ENCODE measurements at regions not wholly inside any gene's neighbourhood (a gene's known extent, or its start where the extent isn't known, plus 50 kb on each side); places are given as distances from the start of the nearest gene placed in this dataset.

DNA sequence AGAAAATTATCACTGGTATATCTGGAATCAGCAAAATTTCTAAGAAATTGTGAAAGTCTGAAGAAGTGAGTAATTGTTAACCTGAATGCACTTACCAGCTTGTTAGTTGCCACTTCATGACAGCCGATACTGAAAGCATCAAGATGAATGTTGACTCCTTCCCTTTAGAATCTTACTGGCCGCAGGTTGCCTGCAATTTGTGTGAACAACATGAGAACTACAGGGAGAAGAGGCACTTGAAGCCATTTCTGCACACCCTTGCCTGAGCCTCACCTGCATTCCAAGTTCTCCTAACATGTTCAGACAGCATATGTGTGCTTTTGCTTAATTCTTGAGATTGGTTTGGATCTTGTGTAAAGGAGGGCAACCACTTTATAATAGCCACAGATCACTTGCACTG, 59.2 kb upstream of the SSX2IP start:
- Histone ChIP-seq H3K9me3 (ENCODE audit: insufficient read depth, low read depth, low read length) (no peaks in the 10 kb centered on the region), H3K4me3 (ENCODE audit: insufficient read depth, low read depth, low read length) (no peak overlapping the region), H3K4me1 (ENCODE audit: insufficient read depth, low read length) (peaks cover 4% of the 10 kb centered on the region), H4K20me1 (ENCODE audit: insufficient read depth, low read length) (no peaks in the 10 kb centered on the region), H3K27me3 (ENCODE audit: insufficient read depth, low read length) (peaks cover 2% of the 10 kb centered on the region), H2AFZ (ENCODE audit: low read depth, low read length) (no peak overlapping the region), H3K36me3 (ENCODE audit: insufficient read depth, low read length) (no peaks in the 10 kb centered on the region), H3K4me2 (ENCODE audit: low read length) (no peak overlapping the region), H3K9ac (ENCODE audit: low read length) (no peak overlapping the region), H3K79me2 (ENCODE audit: insufficient read depth, low read length) (no peaks in the 10 kb centered on the region), H3K27ac (ENCODE audit: low read depth, low read length) (no peak overlapping the region)
- no peak for DNase-seq (ENCODE audit: low read depth)
- Mint-ChIP-seq H3K4me1 (ENCODE audit: low read depth, unreplicated experiment) (peaks cover 9% of the 10 kb centered on the region), H3K9me3 (ENCODE audit: unreplicated experiment) (peaks cover 1% of the 10 kb centered on the region), H3K36me3 (ENCODE audit: low read depth, unreplicated experiment) (no peaks in the 10 kb centered on the region), H3K4me3 (ENCODE audit: unreplicated experiment) (no peak overlapping the region), H3K27ac (ENCODE audit: unreplicated experiment) (no peak overlapping the region), H3K27me3 (ENCODE audit: low read depth, unreplicated experiment) (no peaks in the 10 kb centered on the region)
- TF ChIP-seq, protein P1, sequence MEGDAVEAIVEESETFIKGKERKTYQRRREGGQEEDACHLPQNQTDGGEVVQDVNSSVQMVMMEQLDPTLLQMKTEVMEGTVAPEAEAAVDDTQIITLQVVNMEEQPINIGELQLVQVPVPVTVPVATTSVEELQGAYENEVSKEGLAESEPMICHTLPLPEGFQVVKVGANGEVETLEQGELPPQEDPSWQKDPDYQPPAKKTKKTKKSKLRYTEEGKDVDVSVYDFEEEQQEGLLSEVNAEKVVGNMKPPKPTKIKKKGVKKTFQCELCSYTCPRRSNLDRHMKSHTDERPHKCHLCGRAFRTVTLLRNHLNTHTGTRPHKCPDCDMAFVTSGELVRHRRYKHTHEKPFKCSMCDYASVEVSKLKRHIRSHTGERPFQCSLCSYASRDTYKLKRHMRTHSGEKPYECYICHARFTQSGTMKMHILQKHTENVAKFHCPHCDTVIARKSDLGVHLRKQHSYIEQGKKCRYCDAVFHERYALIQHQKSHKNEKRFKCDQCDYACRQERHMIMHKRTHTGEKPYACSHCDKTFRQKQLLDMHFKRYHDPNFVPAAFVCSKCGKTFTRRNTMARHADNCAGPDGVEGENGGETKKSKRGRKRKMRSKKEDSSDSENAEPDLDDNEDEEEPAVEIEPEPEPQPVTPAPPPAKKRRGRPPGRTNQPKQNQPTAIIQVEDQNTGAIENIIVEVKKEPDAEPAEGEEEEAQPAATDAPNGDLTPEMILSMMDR (IDR thresholded peaks at IDR 0.05; ENCODE audit: insufficient read depth, low read depth, low read length): no peak
- TF ChIP-seq EZH2 (IDR thresholded peaks at IDR 0.05; ENCODE audit: insufficient read depth, low read length): no peak
- FAIRE-seq: no peak

DNA sequence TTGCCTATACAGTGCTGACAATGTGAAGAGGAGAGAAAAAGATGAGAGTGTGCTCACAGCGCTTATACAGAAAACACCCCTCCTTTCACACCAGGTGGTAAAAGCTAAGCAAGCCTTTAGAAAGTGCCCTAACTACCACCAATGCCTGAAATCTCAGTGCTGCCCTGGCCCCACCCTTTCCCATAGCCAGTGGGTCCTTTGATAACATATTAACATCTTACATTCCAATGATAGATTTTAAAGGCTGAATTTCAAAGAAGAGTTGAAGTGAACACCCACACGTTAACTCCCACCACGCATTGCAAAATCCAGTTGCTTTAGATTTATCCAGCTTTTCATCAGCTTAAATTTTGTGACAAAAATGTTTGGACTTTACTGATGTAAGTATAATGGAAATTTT, 58.1 kb upstream of the SSX2IP start:
- no peak overlapping the region for H3K27ac ChIP-seq (ENCODE audit: low read depth, low read length)
- H3K27ac Mint-ChIP-seq (ENCODE audit: unreplicated experiment): no peak overlapping the region
- H3K4me3 Mint-ChIP-seq (ENCODE audit: unreplicated experiment): no peak overlapping the region
- H2AFZ ChIP-seq (ENCODE audit: low read depth, low read length): no peak overlapping the region
- H3K4me1 Mint-ChIP-seq (ENCODE audit: low read depth, unreplicated experiment): peaks cover 7% of the 10 kb centered on the region
- no peak overlapping the region for H3K9ac ChIP-seq (ENCODE audit: low read length)
- peaks cover 2% of the 10 kb centered on the region for H3K27me3 ChIP-seq (ENCODE audit: insufficient read depth, low read length)
- H3K36me3 ChIP-seq (ENCODE audit: insufficient read depth, low read length): no peaks in the 10 kb centered on the region
- H3K4me2 ChIP-seq (ENCODE audit: low read length): no peak overlapping the region
- no peaks in the 10 kb centered on the region for H3K79me2 ChIP-seq (ENCODE audit: insufficient read depth, low read length)
- TF ChIP-seq EZH2 (IDR thresholded peaks at IDR 0.05; ENCODE audit: insufficient read depth, low read length): no peak
- TF ChIP-seq, protein P1 (IDR thresholded peaks at IDR 0.05; ENCODE audit: insufficient read depth, low read depth, low read length): no peak
- H4K20me1 ChIP-seq (ENCODE audit: insufficient read depth, low read length): no peaks in the 10 kb centered on the region
- peaks cover 1% of the 10 kb centered on the region for H3K9me3 Mint-ChIP-seq (ENCODE audit: unreplicated experiment)
- no peak for DNase-seq (ENCODE audit: low read depth)
- peaks cover 4% of the 10 kb centered on the region for H3K4me1 ChIP-seq (ENCODE audit: insufficient read depth, low read length)
- no peaks in the 10 kb centered on the region for H3K36me3 Mint-ChIP-seq (ENCODE audit: low read depth, unreplicated experiment)
- no peaks in the 10 kb centered on the region for H3K27me3 Mint-ChIP-seq (ENCODE audit: low read depth, unreplicated experiment)
- no peak for FAIRE-seq
- H3K9me3 ChIP-seq (ENCODE audit: insufficient read depth, low read depth, low read length): no peaks in the 10 kb centered on the region
- H3K4me3 ChIP-seq (ENCODE audit: insufficient read depth, low read depth, low read length): no peak overlapping the region

DNA sequence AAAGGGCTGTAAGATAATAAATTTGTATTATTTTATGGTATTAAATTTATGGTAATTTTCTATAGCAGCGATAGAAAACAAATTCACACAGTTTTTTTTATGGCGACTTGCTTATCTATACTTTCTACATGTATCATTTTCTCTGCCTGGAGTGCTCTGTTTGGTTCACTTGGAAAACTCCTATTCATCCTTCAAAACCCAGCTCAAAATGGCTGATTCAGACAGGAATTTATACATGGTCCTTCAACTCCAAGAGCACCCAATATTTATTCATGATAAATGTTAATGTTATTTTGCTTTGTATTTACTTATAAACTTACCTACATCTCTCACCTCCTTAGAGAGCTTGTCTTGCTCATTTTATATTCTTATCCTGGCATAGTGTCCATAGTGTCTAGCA, 55.6 kb upstream of the SSX2IP start:
- FAIRE-seq: no peak
- TF ChIP-seq EZH2 (IDR thresholded peaks at IDR 0.05; ENCODE audit: insufficient read depth, low read length): no peak
- TF ChIP-seq, protein P1 (IDR thresholded peaks at IDR 0.05; ENCODE audit: insufficient read depth, low read depth, low read length): no peak
- H3K27me3 Mint-ChIP-seq (ENCODE audit: low read depth, unreplicated experiment): no peaks in the 10 kb centered on the region

More for the DNA sequence above, 55.6 kb upstream of the SSX2IP start:
- peaks cover 2% of the 10 kb centered on the region for H3K27me3 ChIP-seq (ENCODE audit: insufficient read depth, low read length)
- H3K36me3 ChIP-seq (ENCODE audit: insufficient read depth, low read length): no peaks in the 10 kb centered on the region
- no peak overlapping the region for H2AFZ ChIP-seq (ENCODE audit: low read depth, low read length)
- H3K4me3 ChIP-seq (ENCODE audit: insufficient read depth, low read depth, low read length): no peak overlapping the region
- H3K79me2 ChIP-seq (ENCODE audit: insufficient read depth, low read length): no peaks in the 10 kb centered on the region
- H3K9ac ChIP-seq (ENCODE audit: low read length): no peak overlapping the region
- H4K20me1 ChIP-seq (ENCODE audit: insufficient read depth, low read length): no peaks in the 10 kb centered on the region
- H3K9me3 ChIP-seq (ENCODE audit: insufficient read depth, low read depth, low read length): no peaks in the 10 kb centered on the region
- Mint-ChIP-seq H3K27ac (ENCODE audit: unreplicated experiment) (no peak overlapping the region), H3K36me3 (ENCODE audit: low read depth, unreplicated experiment) (no peaks in the 10 kb centered on the region), H3K4me3 (ENCODE audit: unreplicated experiment) (no peak overlapping the region), H3K9me3 (ENCODE audit: unreplicated experiment) (peaks cover 5% of the 10 kb centered on the region), H3K4me1 (ENCODE audit: low read depth, unreplicated experiment) (peaks cover 16% of the 10 kb centered on the region)
- no peak overlapping the region for H3K4me2 ChIP-seq (ENCODE audit: low read length)
- H3K27ac ChIP-seq (ENCODE audit: low read depth, low read length): no peak overlapping the region
- no peak for DNase-seq (ENCODE audit: low read depth)
- H3K4me1 ChIP-seq (ENCODE audit: insufficient read depth, low read length): peaks cover 4% of the 10 kb centered on the region
